D341Med (cell line): ENCODE measurements at regions not wholly inside any gene's neighbourhood (a gene's known extent, or its start where the extent isn't known, plus 50 kb on each side); places are given as distances from the start of the nearest gene placed in this dataset.
"Not testable (repeated sequence)": the region's sequence is repeated elsewhere in the genome, so short reads cannot be mapped to it uniquely, and the experiment has no call there.

Experiments used
- DNase-seq: peaks from one replicate; pipeline ENCODE4 v3.0.0; 2012; ENCODE audit warnings: low spot score

GRCh38 chr13:42373048-42373812 lies 101.3 kb downstream of the AKAP11 start:
- DNase-seq: no peak

- DNase-seq: no peak
These were observed 103.7 kb downstream of the AKAP11 start for GRCh38 chr13:42375663-42376062.

- DNase-seq: no peak
These were observed 105.9 kb downstream of the AKAP11 start for GRCh38 chr13:42377640-42378382.

GRCh38 chr13:42378383-42378780 lies 106.4 kb downstream of the AKAP11 start:
- no peak for DNase-seq

- no peak for DNase-seq
These were observed 107.3 kb downstream of the AKAP11 start for GRCh38 chr13:42379241-42379640.

GRCh38 chr13:42380420-42381164 lies 108.6 kb downstream of the AKAP11 start:
- no peak for DNase-seq

- DNase-seq: no peak
These were observed 109.1 kb downstream of the AKAP11 start for GRCh38 chr13:42381165-42381425.

- not testable (repeated sequence) for DNase-seq
These were observed 109.5 kb downstream of the AKAP11 start for GRCh38 chr13:42381426-42381825.

GRCh38 chr13:42383025-42383424 lies 111.1 kb downstream of the AKAP11 start:
- no peak for DNase-seq

- DNase-seq: no peak
These were observed 112.3 kb downstream of the AKAP11 start for GRCh38 chr13:42384265-42384664.

- no peak for DNase-seq
These were observed 116.4 kb downstream of the AKAP11 start for GRCh38 chr13:42388326-42388725.

GRCh38 chr13:42389041-42389440 lies 117.1 kb downstream of the AKAP11 start:
- no peak for DNase-seq

- DNase-seq: no peak
These were observed 120.2 kb downstream of the AKAP11 start for GRCh38 chr13:42392180-42392579.

GRCh38 chr13:42392716-42393572 lies 121.0 kb downstream of the AKAP11 start:
- no peak for DNase-seq

- DNase-seq: no peak
These were observed 121.8 kb downstream of the AKAP11 start for GRCh38 chr13:42393573-42394360.

- DNase-seq: no peak
These were observed 122.4 kb downstream of the AKAP11 start for GRCh38 chr13:42394361-42394708.

- DNase-seq: no peak
These were observed 122.7 kb downstream of the AKAP11 start for GRCh38 chr13:42394711-42395085.

GRCh38 chr13:42395086-42395821 lies 123.3 kb downstream of the AKAP11 start:
- DNase-seq: no peak

GRCh38 chr13:42396501-42396900 lies 124.5 kb downstream of the AKAP11 start:
- no peak for DNase-seq

GRCh38 chr13:42396901-42397655 lies 125.1 kb downstream of the AKAP11 start:
- DNase-seq: no peak
